ENCODE measurements at regions not wholly inside any gene's neighbourhood (a gene's known extent, or its start where the extent isn't known, plus 50 kb on each side); places are given as distances from the start of the nearest gene placed in this dataset.
"Not testable (repeated sequence)": the region's sequence is repeated elsewhere in the genome, so short reads cannot be mapped to it uniquely, and the experiment has no call there.

DNA sequence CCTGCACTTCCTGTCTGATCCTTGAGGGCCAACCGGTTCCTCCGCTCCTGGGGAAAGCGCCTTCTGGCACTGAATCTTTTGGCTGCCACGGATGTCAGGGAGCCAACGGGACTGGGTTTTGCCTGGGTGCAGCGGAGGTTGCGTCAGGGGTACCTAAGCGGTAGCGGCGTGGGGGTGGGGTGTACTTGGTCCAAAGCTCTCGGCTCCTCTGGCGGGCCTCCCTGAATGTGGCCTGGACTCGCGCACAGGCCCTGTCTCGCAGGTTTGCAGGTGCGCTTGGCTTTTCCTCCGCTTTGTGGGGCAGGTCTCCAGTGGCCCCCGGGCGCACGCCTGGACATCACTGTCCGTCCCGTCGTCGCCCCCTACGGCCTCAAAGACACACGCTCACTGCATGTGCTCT, 1410.1 kb upstream of the PCDH10 start:
- TF ChIP-seq CTCF, POLR2A, EP300, POLR2AphosphoS5 (IDR thresholded peaks at IDR 0.05): not testable (repeated sequence)

Data from gastroesophageal sphincter (tissue), 3 donors.